GM20431 (cell line): ENCODE measurements at regions not wholly inside any gene's neighbourhood (a gene's known extent, or its start where the extent isn't known, plus 50 kb on each side); places are given as distances from the start of the nearest gene placed in this dataset.
"Not testable (repeated sequence)": the region's sequence is repeated elsewhere in the genome, so short reads cannot be mapped to it uniquely, and the experiment has no call there.

Experiments
- in situ Hi-C: fragments of 300-500 bp; cut with MseI, MboI; formaldehyde crosslinking; loops from one replicate; pipeline ENCODE4 v1.15.0; 2020; ENCODE audit warnings: low sequenced_read_pairs; ENCODE audit not compliant: unreplicated experiment

DNA sequence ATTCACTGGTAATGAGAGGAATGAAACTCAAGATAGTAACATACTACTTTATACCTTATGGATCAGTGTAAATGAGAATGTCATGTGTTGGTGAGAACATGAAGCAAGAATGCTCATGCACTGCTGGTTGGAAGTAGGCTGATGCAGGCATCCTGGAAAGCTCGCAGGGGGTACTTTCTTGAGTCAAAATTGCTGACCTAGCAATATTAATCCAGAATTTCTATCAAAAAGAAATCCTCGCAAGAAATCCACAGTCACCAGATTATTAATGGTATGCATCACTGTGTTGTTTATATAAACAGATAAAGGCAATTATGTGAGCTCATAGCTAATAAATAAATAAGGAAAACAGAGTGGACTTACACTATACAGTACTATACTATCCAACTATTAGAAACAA, 713.7 kb upstream of the PKDCC start:
- in situ Hi-C loops, result no loop called here

GRCh38 chr2:41335573-41335972, 712.2 kb upstream of the PKDCC start:
- in situ Hi-C loops, result not testable (repeated sequence)

DNA sequence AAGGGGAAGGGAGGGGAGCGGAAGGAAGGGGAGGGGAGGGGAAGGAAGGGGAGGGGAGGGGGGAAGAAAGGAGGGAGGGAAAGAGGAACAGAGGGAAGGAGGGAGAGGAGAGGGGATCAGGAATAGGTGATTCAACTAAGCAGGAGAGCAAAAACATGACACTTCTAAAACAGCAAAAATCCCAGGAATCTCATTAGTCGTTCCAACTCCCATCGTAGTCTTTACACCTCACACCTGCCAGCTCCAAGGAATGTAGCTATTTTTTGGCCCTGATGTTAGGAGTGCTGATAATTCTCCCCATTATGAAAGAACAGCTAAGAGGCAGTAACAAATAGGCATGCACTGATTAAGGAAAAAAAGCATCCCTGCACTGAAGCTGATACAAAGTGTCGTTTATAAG, 709.9 kb upstream of the PKDCC start:
- in situ Hi-C loops, result no loop called here

DNA sequence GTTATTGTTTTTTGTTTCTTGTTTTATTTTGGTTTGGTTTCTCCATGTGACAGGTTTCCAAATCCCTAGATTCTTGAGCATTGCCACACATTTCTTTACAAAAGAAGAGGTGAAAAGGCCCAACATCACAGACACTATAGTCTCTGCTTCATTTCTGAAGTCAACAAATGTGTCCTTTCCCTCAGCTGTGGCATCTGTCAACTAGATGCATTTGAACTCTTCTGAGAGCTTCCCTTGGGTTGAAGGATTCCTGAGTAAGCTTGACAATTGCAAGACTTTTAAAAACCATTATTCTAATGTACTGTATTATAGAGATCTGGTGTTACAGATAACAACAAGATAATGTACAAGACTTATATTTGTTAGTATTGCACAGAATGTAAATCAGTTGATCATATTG, 703.3 kb upstream of the PKDCC start:
- in situ Hi-C loops, result no loop called here

- in situ Hi-C loops, result no loop called here
Measured at GRCh38 chr2:41353060-41353459, 694.8 kb upstream of the PKDCC start.

- in situ Hi-C loops, result no loop called here
Measured at GRCh38 chr2:41355794-41356193, 692.0 kb upstream of the PKDCC start.

GRCh38 chr2:41364842-41365241, 683.0 kb upstream of the PKDCC start:
- in situ Hi-C loops, result no loop called here

DNA sequence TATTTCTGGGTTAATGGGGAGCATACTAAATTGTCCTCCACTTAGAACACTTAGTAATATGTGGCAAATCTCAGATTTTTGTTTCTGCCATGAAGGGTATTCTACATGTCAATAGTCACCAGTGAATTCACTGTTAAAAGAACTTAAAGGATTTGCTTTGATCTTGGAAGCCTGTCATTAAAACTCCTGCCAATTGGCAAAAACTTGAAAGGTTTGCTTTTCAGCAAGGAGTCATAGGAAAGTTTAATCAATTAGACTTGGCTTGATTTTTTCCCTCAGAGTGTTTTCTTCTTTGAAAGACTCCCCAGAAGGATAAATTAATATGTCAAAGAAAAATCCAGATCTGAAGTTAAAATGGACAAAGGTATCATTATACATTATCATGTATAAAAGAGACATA, 671.9 kb upstream of the PKDCC start:
- in situ Hi-C loops, result no loop called here

- in situ Hi-C loops, result no loop called here
Measured at GRCh38 chr2:41377837-41378236, 670.0 kb upstream of the PKDCC start.

DNA sequence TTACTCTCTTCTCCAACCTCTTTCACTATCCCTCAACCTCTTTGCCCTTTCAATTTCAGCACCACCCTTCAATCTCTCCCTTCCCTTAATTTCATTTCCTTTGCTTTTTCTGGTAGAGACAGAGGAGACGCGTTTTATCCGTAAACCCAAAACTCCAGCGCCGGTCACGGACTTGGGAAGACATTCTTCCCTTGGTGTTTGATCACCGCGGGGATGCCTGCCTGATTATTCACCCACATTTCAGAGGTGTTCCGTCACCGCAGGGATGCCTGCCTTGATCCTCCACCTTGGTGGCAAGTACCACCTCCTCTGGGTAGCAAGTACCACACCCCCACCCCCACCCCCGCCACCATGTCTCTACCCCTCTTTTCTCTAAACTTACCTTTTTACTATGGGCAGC, 669.4 kb upstream of the PKDCC start:
- in situ Hi-C loops, result no loop called here

DNA sequence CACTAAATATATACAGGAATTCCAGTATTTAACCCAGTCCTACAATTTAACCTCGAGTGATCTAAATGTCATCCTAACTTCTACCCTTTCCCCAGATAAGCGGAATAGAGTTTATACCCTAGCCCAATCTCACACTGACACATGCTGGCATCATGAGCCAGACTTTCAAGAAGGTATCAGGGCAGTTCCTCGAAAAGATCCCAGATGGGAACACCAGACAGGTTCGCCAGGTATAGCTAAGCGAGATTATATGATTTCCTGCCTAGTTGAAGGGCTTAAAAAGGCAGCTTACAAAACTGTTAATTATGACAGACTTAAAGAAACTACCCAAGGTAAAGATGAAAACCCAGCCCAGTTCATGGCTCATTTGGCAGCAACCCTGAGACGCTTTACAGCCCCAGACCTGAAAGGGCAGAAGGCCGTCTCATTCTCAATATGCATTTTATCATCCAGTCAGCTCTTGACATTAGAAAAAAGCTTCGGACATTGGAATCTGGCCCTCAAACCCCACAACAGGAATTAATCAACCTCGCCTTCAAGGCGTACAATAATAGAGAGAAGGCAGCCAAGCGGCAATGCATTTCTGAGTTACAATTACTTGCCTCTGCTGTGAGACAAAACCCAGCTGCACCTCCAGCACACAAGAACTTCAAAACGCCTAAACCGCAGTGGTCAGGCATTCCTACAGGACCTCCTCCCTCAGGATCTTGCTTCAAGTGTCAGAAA, 668.2 kb upstream of the PKDCC start:
- in situ Hi-C loops, result no loop called here

DNA sequence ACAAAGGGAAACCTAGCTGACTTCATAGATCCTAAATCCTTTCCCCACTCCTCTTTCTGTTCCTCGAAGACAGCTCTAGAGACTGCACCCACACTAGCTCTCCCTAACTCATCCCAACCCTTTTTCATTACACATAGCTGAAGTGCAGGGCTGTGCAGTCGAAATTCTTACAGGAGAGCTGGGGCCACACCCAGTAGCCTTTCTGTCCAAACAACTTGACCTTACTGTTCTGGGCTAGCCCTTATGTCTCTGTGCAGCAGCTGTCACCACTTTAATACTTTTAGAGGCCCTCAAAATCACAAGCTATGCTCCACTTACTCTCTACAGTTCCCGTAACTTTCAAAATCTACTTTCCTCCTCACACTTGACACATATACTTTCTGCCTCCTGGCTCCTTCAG, 666.1 kb upstream of the PKDCC start:
- in situ Hi-C loops, result no loop called here

DNA sequence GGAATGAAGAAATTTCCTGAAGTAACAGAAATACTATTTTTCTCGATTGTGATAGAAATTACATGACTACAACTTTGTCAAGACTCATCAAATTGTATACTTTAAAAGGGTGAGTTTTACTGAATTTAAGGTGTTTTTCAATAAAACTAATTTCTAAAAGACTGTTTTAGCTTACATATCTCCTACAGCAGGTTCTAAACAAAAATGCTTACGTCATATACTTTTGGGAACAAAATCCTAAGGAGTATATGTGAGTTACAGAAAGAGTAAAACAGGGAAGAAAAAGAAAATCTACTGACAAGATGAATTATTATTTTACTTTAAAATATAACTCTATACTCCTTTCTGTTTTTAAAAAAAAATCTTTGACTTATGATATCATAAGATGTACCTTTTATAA, 660.3 kb upstream of the PKDCC start:
- in situ Hi-C loops, result no loop called here

GRCh38 chr2:41393621-41394020, 654.2 kb upstream of the PKDCC start:
- in situ Hi-C loops, result no loop called here

DNA sequence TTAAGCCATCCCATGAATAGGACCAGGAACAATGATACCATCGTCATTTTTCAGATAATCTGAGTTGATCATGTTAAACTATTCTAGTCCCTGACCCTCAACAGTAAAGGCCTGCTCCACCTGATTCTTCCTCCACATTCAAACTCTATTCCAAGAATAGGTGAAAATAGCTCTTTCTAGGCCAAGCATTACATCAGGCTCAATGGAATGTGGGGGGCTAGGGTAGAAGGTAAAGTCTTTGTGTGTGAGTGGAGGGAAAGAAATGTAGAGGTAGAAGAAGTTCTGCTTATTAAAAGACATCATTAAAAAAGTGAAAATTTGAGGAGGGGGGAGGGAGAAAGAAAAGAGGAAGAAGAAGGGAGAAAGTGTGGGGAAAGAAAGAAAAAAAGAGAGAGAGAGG, 653.3 kb upstream of the PKDCC start:
- in situ Hi-C loops, result no loop called here

- in situ Hi-C loops, result no loop called here
Measured at GRCh38 chr2:41395692-41396091, 652.1 kb upstream of the PKDCC start.

GRCh38 chr2:41399437-41400087, 648.3 kb upstream of the PKDCC start:
- in situ Hi-C loops, result loop anchor here (25.0 kb wide), 1 partner anchor 388 kb away; no protein-coding TSS in a partner anchor

- in situ Hi-C loops, result loop anchor here (25.0 kb wide), 1 partner anchor 387 kb away; no protein-coding TSS in a partner anchor
Measured at GRCh38 chr2:41400088-41400665, 647.6 kb upstream of the PKDCC start.

DNA sequence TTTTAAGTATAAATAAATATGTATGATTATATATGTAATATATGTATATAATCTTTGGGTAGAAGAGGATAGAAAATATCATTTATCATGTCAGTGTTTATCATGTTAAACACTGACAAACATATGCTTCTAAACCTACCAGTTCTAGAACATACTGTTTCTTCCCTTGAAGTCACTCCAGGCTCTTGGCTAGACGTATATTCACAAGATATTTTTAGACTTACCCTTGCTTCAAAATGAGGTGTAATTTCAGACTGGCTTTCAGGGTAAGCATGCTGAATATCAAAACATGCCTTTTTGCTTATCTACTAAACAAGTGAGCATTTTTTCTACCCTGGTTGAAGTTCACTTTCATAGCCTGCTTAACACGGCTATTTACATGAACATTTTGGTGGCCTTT, 642.4 kb upstream of the PKDCC start:
- in situ Hi-C loops, result loop anchor here (25.0 kb wide), 1 partner anchor 382 kb away; no protein-coding TSS in a partner anchor

- in situ Hi-C loops, result loop anchor here (25.0 kb wide), 1 partner anchor 378 kb away; no protein-coding TSS in a partner anchor
Measured at GRCh38 chr2:41409328-41409727, 638.5 kb upstream of the PKDCC start.

- in situ Hi-C loops, result loop anchor here (25.0 kb wide), 1 partner anchor 377 kb away; no protein-coding TSS in a partner anchor
Measured at GRCh38 chr2:41410011-41410410, 637.8 kb upstream of the PKDCC start.
